GM19397 (cell line): ENCODE measurements at regions not wholly inside any gene's neighbourhood (a gene's known extent, or its start where the extent isn't known, plus 50 kb on each side); places are given as distances from the start of the nearest gene placed in this dataset.

ENCODE experiments used
- ATAC-seq: cut with Tn5 transposase; IDR thresholded peaks from one replicate; pipeline ENCODE4 v1.9.1; 2021; ENCODE audit warnings: mild to moderate bottlenecking, moderate library complexity; ENCODE audit not compliant: unreplicated experiment

DNA sequence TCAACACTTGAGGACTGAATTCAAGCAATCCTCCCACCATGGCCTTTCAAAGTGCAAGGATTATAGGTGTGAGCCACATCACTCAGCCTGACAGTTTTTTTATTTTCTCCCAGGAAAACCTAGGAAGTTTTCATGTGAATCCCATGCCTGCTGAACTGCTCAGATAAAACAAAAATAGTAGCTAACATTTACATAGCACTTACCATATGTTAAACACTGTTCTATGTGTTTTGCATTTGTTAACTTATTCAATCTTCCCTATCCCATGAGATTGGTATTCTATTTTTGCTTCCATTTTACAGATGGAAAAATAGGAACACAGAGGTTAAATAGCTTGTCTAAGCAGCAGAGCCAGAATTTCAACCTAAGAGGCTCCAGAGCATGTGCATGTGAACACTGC, 157.4 kb upstream of the KCTD1 start:
- no peak for ATAC-seq

DNA sequence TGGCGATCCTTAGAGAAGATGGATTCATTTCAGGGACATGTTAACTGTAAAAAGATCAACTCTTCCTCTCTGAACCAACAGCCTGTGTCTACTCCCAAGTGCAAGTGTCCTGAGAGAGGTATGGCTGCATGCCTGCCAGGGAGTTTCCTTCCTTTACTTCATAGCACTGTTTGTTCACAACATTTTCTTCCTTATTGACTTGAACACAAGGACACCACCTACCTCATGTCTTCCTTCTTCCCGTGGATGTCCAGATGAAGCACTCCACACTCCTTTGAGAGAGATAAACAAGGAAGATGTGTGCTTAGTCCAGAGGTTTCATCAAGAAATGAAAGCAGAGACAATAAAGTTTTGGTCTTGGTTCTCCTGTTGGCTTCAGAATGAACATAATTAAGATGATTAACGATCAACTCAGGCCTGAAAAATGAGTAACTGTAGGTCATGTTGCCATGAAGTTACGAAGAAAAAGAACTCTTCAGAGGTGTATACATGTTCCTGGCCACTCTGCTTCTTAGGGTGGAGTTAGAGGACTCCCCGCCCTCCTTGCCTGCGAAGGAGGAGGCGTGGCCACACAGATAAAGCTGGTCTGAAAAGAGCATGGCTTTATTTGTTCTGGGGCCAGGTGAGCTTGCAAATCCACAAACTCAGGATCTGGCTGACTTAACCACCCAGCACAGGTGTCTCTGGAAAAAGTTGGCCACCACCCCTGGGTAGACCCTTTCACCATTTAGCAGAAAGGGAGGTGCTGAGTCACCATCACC, 155.0 kb upstream of the KCTD1 start:
- no peak for ATAC-seq

DNA sequence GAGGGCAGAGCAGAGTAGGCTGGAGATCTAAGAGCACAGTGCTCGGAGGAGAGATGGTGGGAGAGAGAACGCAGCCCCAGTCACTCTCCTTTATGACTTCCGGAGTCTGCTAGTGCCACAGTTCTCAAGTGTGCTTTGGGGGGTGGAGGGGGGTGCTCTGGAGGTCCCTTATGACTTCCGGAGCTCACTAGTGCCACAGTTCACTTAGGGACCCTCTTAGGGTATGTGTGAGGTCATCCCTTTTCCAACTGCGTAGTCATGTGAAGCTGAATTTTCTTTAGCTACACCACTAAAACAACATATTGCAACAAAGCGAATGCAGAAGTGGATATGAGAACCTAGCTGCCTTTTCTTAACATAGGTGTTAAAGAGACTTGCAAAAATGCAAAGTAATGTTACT, 153.7 kb upstream of the KCTD1 start:
- ATAC-seq, result no peak

DNA sequence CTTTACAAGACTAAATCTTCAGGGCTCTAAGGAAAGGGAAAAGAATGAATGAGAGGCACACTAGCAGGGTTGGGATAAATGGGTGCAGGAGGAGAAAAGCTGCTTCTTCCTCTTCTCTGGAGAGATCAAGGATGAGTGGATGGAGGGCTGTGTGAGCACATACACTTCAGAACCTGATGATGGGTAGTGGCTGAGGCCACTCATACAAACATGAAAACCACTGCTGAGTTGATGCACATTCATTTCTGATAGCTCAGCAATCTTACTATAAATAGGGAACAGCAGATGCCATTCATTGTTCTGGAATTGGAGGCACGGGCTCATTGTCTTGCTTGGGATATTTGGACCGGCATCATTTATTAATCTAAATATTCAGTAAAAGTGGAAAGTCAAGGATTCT, 152.4 kb upstream of the KCTD1 start:
- ATAC-seq, result no peak

DNA sequence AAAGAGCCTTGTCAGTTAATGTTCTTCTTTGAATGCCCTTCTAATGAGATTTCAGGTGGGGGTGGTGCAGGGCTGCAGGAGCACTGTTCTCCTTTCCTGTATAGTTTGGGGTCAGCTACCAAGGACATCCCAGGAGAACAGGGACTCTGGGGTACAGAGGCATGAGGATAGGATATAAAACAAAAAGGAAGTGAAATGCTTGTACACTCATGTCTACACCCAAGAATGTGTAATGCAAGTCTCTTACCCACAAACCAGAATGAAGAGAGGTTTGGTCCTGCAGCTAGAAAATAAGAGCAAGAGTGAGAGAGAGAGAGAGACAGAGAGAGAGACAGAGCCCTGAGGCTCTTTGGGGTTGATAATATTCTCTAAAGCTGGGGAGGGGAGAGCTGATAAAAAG, 151.8 kb upstream of the KCTD1 start:
- ATAC-seq, result no peak

DNA sequence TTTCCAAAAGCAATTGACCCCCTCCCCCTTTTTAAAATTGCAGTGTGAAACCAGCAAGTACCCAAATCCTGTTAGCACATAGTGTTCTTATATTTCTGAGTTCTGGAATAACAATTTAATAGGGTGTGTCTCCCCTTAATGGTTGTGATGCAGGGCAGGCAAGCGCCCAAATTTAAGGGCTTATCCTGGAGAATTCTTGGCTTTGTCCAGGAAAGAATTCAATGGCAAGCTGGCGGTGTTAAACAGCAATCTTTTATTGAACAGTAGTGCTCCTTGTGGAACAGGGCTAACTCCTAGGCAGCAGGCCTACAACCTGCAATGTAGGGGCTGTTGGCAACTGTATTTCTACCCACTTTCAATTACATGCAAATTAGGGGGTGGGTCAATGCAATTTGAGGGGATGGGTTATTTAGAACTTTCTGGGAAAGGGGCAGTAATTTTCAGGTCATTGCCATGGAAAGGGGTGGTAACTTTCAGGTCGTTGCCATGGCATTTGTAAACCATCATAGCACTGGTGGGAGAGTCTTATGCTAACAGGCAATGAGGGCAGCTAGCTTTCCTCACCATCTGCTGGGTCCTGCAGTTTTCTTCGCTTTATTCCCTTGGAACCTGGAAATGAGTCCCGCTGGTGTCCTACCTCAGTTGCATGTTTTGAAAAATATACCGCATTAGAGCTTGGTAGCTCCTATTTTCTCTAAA, 149.0 kb upstream of the KCTD1 start:
- no peak for ATAC-seq

DNA sequence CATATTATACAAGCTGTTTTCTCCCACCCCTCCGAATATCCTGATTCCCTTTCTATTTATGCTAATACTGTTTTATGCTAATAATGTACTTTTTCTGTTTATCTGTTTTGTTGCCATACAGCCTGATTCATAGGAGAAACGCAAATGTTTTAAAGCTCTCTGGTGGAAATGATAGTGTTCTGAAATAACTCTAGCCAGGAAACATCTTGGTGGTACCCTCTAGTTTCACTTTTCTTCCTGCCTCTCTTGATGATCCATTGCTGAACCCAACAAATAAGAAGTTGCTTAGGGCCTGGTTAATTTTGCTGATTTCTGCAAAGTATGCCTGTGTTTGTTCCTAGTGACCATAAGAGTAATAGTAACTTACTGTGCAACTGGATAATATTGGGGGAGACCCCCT, 148.4 kb upstream of the KCTD1 start:
- ATAC-seq, result no peak

DNA sequence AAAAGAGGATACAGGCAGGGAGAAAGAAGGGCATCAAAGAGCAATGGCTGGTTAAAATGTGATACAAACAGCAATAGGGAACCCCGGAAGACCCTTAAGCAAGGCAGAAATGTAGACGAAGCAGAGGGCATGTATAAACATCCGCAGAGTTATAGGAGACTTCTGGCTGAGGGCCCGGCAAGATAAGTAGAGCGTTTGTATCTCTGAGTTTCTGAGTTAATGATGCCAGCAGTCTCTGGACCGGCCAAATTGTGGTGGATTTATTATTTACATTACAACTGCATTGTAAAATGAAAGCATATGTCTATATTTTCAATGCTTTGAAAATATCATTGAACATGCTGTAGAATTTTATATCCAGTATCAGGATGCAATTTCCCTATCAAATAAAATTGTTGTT, 148.0 kb upstream of the KCTD1 start:
- ATAC-seq, result no peak

DNA sequence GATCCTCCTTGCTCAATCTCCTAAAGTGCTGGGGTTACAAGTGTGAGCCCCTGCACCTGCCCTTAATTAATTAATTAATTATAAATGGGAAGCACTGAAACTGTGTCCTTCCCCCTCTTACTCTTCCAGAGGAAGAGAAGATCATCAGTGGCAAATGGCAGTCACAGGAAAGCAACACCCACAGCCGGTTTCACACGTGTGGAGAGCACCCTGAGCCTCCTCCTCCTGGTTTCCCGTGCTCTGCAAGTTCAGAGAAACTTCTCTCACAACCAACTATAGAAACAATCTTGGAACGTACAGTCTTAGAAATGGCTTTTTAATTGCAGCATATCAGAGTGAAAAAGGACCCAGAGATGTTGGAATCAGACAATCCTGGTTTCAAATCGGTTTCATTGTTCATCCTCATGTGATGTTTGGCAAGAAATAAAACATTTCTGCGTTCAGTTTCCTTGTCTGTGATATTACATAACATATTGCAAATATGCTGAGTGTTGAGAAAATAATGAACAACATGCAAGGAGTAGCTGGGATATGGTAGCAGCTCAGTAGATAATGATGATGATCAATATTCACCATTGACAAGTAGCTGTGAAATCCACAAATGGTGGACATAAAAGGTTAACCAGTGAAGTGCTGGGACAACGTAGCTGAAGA, 141.0 kb upstream of the KCTD1 start:
- ATAC-seq, result no peak

DNA sequence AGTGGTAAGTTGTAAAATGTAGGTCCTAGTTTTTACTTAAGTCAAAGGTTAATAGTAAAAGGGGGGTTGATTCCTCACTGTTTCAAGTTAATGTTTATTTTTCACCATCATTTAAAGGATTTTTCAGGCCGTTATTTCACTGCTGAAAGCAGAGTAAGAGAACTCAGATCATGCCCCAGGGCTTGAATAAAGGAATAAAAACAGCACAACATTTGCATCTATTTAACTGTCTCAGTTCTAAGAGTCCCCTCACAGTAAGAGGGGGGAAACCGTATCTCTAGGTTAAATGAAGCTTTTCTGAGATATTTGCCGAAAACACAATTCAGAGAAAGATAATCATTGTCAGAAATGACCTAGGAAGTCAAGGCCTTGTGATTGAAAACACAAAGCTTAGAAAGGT, 138.2 kb upstream of the KCTD1 start:
- no peak for ATAC-seq

DNA sequence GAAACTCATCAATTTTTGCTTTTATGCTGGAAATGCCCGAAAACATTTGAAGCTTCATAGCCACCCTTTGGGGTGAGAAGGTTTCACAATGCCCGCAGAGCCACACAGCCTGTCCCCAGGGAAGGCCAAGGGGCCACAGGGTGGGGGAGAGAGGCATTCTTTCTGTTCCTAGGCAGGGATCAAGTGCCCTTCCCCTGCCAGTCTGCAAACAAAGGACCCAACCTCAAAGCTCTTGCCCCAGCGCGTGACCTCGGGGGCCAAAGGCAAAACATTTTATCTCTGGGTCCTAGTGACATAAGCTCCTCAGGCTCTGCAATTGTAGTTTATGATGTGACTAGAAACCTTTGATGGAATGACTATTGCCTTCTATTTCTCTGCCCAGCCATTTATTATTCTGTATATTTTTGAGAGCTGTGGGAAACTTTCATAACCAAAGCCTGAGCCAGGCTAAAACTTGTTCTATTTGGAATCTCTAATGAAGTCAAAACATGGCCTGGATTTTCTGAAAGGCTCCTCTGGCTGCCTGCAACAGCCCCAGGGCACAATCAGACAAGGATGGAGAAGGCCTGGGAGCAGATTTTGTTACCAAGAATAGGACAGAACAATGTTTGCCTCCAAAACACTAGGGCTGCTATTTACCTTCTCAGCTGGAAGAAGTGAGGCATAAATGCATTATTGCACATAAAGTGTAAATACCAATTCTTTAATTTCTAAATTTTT, 137.2 kb upstream of the KCTD1 start:
- no peak for ATAC-seq

DNA sequence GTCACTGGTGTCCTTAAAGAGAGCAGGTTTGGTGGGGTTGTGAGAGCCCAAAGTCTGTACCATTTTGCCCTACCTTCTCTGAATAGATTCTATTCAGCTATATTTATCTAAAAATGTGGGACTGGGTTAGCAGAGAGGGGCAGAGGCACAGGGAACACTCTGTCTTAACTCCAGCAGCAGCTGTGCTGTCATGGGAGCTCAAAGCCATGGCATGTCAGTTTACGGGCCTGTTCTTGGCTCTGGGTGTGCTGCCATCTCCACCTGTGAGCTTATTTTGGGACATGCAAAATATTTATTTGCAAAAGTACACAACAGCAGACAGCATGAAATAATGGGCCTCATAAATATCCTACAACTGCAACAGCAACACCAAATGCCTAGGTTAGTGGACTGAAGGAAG, 129.6 kb upstream of the KCTD1 start:
- ATAC-seq, result no peak

DNA sequence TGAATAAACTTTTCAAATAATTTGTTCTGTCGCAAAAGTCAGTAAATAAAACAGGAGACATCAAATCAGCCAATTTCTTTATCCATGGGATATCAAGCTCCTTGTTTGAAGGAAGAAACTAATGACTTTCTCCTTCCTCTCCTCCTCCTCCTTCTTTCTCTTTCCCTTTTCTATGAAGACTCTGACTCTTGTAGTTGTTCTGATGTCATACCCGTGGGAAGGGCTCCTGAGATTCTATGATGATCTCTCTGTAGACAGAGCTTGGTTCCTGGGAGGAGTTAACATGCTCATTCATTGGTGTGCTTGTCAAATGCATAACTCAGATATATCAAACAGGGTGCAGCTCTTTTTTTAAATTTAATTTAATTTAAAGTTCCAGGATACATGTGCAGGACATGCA, 118.7 kb upstream of the KCTD1 start:
- no peak for ATAC-seq

DNA sequence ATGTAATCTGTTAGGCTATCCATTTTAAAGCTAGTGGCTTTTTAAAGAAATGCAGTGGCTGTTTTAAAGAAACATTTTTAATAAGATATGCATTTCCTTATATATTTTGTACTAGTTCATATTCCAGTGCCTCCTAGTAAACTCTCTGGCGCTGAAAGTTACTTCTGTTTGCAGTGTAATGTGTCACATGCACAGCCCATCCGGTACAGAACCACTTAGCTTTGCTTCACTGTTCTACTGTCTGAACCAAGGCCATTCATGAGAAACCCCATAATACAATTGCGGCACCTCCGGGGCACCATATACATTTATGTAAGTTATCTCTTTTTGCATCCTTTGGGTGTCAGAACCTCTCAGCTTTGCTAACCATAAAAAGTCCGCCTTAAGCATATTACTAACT, 114.6 kb upstream of the KCTD1 start:
- ATAC-seq, result no peak

DNA sequence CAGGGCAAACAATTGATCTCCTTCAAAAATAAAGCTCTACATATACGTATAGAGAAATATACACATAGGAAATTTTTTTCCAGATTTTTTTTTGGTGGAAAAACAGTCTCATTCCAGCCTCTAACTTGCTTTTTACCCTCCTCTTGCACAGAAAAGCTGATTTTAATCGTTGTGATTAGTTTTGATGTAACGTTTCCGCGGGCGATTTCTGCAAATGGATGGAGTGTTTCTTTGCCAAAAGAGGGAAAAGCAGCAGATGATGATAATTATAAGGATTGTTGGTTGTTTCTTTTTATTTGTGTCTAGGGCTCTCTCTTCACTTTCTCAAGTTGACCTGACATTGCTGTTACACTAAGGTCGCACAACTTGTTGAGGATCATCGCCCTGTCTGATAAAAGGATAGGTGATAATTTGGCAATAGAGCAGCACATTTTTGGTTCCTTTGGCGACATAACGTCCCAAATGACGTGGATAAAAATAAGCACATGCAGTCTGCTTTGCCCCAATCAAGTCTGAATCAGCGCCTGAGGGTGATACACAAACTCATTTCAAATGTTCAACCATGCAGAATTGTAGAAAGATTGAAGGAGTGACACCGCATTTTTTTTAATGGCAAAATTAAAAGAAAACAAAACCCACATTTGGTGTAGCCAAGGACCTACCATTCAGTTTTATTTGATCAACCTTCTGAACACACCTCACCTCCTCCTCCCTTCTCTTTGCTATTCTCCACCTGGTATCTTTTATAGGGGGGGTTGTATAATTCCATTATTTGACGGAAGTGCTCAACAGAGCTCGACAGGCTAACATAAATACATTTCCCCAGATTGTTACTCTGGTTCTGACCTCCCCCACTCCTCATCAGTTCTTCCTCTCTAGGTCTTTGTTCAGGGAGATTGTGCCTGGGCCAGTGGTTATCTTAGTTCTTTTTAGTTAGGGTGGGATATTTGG, 109.6 kb upstream of the KCTD1 start:
- no peak for ATAC-seq

DNA sequence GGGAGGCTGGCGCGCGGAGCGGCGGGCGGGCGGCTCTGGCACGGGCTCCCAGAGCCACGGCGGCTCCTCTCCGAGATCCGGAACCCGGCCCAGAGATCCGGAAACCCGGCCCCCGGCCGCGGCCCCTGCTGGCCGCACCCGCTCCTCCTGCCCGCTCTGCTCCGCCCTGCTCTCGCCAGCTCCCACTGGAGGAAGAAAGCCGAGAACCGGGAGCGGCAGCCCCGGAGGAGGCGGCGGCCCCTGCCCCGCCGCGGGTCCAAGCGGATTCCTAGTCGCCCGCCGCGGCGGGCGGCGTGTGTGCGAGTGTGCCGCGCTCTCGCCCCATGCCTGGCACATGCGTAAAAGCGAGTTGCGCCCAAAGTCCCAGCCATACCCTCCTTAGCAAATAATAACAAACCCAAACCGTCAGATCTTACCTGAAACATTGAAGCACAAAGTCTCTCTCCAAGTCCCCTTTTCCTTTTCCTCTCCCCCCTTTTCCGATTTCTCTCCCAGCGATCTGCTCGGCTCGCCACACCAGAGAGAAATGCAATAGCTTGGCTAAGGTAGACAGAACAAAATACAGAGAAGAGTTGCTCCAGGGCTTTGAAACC, 108.7 kb upstream of the KCTD1 start:
- peak; percentile 86 for ATAC-seq

DNA sequence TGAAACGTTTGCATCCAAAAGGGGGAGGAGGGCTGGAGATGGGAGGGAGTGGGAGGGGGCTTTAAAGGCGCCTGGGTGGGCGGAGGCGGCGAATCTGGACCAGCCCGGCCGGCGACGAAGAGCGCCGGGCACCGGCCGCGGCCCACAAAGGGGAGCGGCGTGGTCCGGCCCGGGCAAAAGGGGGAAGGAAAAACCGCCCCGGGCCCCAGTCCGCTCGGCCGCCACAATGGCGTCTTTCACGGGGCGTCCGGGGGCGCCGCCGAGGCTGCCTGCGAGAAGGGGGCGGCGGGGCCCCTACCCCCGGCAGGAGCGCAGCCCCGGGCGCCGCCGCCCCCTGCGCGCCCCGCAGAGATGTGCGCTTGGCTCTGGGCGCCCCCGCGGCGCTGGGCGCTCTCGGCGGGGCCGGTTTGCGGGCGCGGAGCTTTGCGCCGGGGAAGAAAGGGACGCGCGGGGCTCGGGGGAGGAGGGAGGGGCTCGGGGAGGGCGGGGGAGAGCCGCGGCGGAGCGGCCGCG, 108.1 kb upstream of the KCTD1 start:
- ATAC-seq, result peak; percentile 33

DNA sequence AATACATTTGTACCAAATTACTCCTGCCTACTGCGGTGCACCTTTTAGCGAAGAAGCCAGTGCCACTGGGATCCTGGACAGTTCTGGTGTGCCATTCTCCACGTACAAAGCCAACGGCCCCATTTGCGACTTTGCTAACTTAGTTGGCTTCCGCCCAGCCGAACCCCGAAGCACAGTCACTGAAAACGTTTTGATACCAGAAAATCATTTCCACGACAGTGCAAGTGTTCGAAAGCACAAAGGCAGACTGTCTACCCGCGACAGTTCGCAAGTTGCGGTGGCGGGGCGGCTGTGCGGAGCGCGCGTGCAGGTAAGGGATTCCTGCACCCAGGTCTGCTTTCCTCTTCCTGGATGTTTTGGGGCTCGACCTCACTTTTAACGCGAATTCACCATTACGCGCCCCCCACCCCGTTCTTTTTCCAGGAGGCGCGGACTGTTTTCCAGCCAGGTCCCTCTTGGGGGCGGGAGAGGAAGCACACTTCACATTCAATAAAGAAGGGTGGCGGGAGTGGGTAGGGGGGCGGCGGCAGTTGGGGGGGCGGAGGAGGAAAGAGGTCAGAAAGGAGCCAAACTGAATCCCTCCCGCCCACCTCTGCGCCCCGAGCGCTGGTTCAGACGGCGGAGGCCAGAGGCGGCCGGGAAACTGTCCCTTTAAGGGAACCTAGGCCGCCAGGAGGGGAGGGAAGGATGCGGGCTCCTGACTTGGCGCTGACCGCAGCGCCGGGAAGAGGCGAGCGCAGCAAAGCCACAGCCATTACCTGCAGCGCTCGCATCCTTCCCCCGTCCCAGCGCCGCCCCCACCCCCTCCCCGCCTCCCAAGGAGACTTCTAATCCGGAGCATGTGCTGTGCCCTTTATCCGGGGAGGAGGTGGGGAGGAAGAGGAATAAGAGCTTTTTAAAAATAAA, 107.4 kb upstream of the KCTD1 start:
- ATAC-seq, result no peak
